GM12891 (cell line): ENCODE measurements at regions not wholly inside any gene's neighbourhood (a gene's known extent, or its start where the extent isn't known, plus 50 kb on each side); places are given as distances from the start of the nearest gene placed in this dataset.

ENCODE experiments used
- PAX5 ChIP-seq: IDR thresholded peaks from 2 replicates; pipeline ENCODE4 v1.6.1; 2011; ENCODE audit warnings: low read length, moderate library complexity, mild to moderate bottlenecking; ENCODE audit not compliant: insufficient read depth, severe bottlenecking
- POLR2A ChIP-seq: IDR thresholded peaks from 2 replicates; pipeline ENCODE4 v1.6.1; 2011; ENCODE audit warnings: low read depth, low read length, control low read depth
- POLR2AphosphoS5 ChIP-seq: IDR thresholded peaks from 2 replicates; pipeline ENCODE4 v1.6.1; 2011; ENCODE audit warnings: low read depth, low read length, control low read depth
- POU2F2 ChIP-seq: IDR thresholded peaks from 2 replicates; pipeline ENCODE4 v1.6.1; 2011; ENCODE audit warnings: low read depth, mild to moderate bottlenecking, control low read depth, low read length, moderate library complexity
- SPI1 ChIP-seq: IDR thresholded peaks from 2 replicates; pipeline ENCODE4 v1.6.1; 2011; ENCODE audit warnings: low read depth, low read length, control low read depth
- TAF1 ChIP-seq: IDR thresholded peaks from 2 replicates; pipeline ENCODE4 v1.6.1; 2011; ENCODE audit warnings: low read depth, low read length, control low read depth

DNA sequence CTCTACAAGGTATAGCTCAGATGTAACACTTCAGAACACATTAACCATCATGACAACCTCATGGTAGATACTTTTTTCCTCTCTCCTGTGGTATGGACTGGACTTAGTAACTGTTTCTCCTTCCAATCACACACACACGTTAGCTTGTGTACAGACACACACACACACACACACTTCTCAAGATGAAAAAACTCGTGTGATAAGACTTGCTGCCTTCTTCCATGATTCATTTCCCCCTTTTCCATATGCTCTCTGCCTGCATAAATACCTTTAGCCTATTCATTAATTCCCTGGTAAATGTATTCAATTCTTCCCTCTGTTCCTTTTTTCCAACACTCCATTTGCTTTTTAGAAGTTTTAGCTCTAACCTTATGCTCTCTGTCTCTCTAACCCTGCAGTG is 118.9 kb upstream of the TANK start:
- no peak for TF ChIP-seq TAF1
- TF ChIP-seq POLR2A = no peak
- no peak for TF ChIP-seq POLR2AphosphoS5
- no peak for TF ChIP-seq SPI1
- no peak for TF ChIP-seq POU2F2
- TF ChIP-seq PAX5 = no peak
